NT2/D1 (cell line): ENCODE measurements at regions not wholly inside any gene's neighbourhood (a gene's known extent, or its start where the extent isn't known, plus 50 kb on each side); places are given as distances from the start of the nearest gene placed in this dataset.

Source experiments
- DNase-seq: peaks from one replicate; pipeline ENCODE4 v3.0.0-alpha.2; 2011; ENCODE audit warnings: low read depth, low spot score
- H3K27me3 ChIP-seq: 2 replicates; pipeline ENCODE4 v1.6.0; 2011; ENCODE audit warnings: mild to moderate bottlenecking; ENCODE audit not compliant: insufficient read length, insufficient read depth
- H3K36me3 ChIP-seq: 2 replicates; pipeline ENCODE4 v1.6.1; 2011; ENCODE audit warnings: mild to moderate bottlenecking, low read length, mixed read lengths; ENCODE audit not compliant: insufficient read depth, insufficient read length
- H3K4me1 ChIP-seq: 2 replicates; pipeline ENCODE4 v1.5.1; 2011; ENCODE audit not compliant: insufficient read depth, insufficient read length
- H3K4me3 ChIP-seq: 2 replicates; pipeline ENCODE4 v1.5.1; 2011; ENCODE audit warnings: low read depth; ENCODE audit not compliant: insufficient read length
- H3K9ac ChIP-seq: 2 replicates; pipeline ENCODE4 v1.6.0; 2011; ENCODE audit warnings: low read depth; ENCODE audit not compliant: insufficient read length
- H3K9me3 ChIP-seq: 2 replicates; pipeline ENCODE4 v1.5.1; 2011; ENCODE audit warnings: mild to moderate bottlenecking, low read length; ENCODE audit not compliant: insufficient read depth
- SUZ12 ChIP-seq: IDR thresholded peaks from 2 replicates; pipeline ENCODE4 v1.6.1; 2011; ENCODE audit not compliant: insufficient read length, insufficient read depth; ENCODE audit errors: extremely low read depth
- YY1 ChIP-seq: IDR thresholded peaks from 2 replicates; pipeline ENCODE4 v1.6.1; 2011; ENCODE audit not compliant: insufficient read length, insufficient read depth
- ZNF274 ChIP-seq: IDR thresholded peaks from 2 replicates; pipeline ENCODE4 v1.6.1; 2011; ENCODE audit warnings: mild to moderate bottlenecking, low read depth, low read length

GRCh38 chr1:58345215-58346035 lies 201.1 kb downstream of the OMA1 start:
- no peak for TF ChIP-seq SUZ12
- no peak for TF ChIP-seq ZNF274
- TF ChIP-seq YY1, result no peak
- Histone ChIP-seq H3K9ac (no peak overlapping the region), H3K4me1 (peaks cover 4% of the 10 kb centered on the region), H3K27me3 (no peaks in the 10 kb centered on the region), H3K9me3 (no peaks in the 10 kb centered on the region), H3K36me3 (no peaks in the 10 kb centered on the region), H3K4me3 (no peak overlapping the region)
- peak; percentile 77 for DNase-seq

DNA sequence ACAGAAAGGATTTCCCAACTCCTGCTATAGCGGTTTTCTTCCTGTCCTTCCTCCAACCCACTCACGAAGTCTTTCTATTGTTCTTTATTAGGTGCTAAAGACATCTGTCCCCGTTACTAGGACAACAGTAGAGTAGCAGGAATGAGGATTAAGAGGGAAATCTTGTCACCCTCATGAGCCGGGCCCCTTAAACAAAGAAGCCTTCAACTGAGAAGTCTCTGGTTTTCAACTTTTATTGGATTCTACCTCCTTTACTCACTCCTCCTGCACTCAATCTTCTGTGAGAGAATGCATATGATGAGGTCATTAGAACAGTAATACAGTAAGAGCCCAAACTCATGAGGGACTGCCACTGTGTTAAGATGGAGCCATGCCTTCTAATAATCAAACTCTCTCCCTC lies 206.3 kb downstream of the OMA1 start:
- no peak overlapping the region for H3K9ac ChIP-seq
- no peaks in the 10 kb centered on the region for H3K4me1 ChIP-seq
- TF ChIP-seq YY1, result no peak
- TF ChIP-seq ZNF274, result no peak
- TF ChIP-seq SUZ12, result no peak
- H3K4me3 ChIP-seq, result no peak overlapping the region
- no peaks in the 10 kb centered on the region for H3K36me3 ChIP-seq
- no peaks in the 10 kb centered on the region for H3K9me3 ChIP-seq
- H3K27me3 ChIP-seq, result no peaks in the 10 kb centered on the region
- DNase-seq, result no peak

DNA sequence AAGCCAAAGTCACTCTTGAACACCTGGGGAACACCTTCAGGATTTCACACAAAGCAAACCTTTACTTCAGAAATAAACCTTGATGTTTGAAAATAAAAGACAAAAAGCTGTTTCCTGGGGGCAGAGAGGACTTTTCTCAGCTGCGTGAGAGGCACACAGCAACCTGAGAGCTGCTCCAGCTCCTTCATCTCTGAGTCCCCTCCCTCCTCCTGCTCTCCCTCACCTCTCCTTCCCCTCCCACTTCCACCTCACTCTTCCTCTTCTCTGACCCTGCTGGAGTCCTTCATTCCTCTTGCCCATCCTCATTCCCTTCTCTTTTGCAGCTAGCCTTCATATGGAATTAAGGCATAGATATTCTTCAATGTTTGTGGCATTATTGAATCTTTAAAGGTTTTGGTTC lies 208.4 kb downstream of the OMA1 start:
- no peaks in the 10 kb centered on the region for H3K4me1 ChIP-seq
- no peaks in the 10 kb centered on the region for H3K27me3 ChIP-seq
- no peaks in the 10 kb centered on the region for H3K9me3 ChIP-seq
- H3K4me3 ChIP-seq, result no peak overlapping the region
- DNase-seq, result no peak
- TF ChIP-seq YY1, result no peak
- TF ChIP-seq ZNF274, result no peak
- no peak for TF ChIP-seq SUZ12
- no peaks in the 10 kb centered on the region for H3K36me3 ChIP-seq
- H3K9ac ChIP-seq, result no peak overlapping the region

- TF ChIP-seq YY1, result no peak
- TF ChIP-seq ZNF274, result no peak
- no peak for TF ChIP-seq SUZ12
These were observed 213.0 kb downstream of the OMA1 start for GRCh38 chr1:58333511-58333910.

GRCh38 chr1:58331156-58331555 lies 215.4 kb downstream of the OMA1 start:
- Histone ChIP-seq H3K9me3 (no peaks in the 10 kb centered on the region), H3K4me1 (no peaks in the 10 kb centered on the region), H3K27me3 (no peaks in the 10 kb centered on the region), H3K4me3 (no peak overlapping the region), H3K36me3 (no peaks in the 10 kb centered on the region), H3K9ac (no peak overlapping the region)
- TF ChIP-seq YY1, result no peak
- no peak for TF ChIP-seq SUZ12
- TF ChIP-seq ZNF274, result no peak
- no peak for DNase-seq

More at GRCh38 chr1:58333511-58333910, 213.0 kb downstream of the OMA1 start:
- Histone ChIP-seq H3K4me3 (no peak overlapping the region), H3K27me3 (no peaks in the 10 kb centered on the region), H3K4me1 (no peaks in the 10 kb centered on the region), H3K9me3 (no peaks in the 10 kb centered on the region), H3K36me3 (no peaks in the 10 kb centered on the region), H3K9ac (no peak overlapping the region)
- no peak for DNase-seq

DNA sequence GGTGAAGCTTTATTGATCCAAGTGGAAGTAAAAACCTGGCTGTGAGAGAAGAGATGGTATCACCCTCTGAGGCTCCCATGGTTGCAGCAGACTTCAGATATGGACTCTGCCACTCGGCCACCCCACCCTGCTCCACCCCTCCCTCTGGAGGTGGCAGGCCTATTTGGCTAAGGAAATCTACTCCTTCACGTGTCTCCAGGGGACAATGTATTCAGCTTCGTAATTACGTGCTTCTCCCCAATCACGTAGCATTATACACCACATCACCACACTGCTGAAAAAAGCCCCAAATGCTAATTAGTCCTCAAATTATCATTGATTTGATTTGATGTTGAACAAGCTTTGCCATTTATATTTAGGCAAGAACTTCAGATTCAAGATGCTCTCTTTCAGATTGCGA lies 220.7 kb downstream of the OMA1 start:
- TF ChIP-seq YY1 (no peak), SUZ12 (no peak), ZNF274 (no peak)
- Histone ChIP-seq H3K4me1 (no peaks in the 10 kb centered on the region), H3K27me3 (no peaks in the 10 kb centered on the region), H3K9ac (no peak overlapping the region), H3K9me3 (peaks cover 10% of the 10 kb centered on the region), H3K36me3 (no peaks in the 10 kb centered on the region), H3K4me3 (no peak overlapping the region)
- no peak for DNase-seq

GRCh38 chr1:58324558-58324957 lies 222.0 kb downstream of the OMA1 start:
- Histone ChIP-seq H3K36me3 (no peaks in the 10 kb centered on the region), H3K9ac (no peak overlapping the region), H3K4me3 (no peak overlapping the region), H3K27me3 (no peaks in the 10 kb centered on the region), H3K9me3 (peaks cover 22% of the 10 kb centered on the region), H3K4me1 (no peaks in the 10 kb centered on the region)
- DNase-seq, result no peak
- TF ChIP-seq YY1, result no peak
- no peak for TF ChIP-seq ZNF274
- TF ChIP-seq SUZ12, result no peak

DNA sequence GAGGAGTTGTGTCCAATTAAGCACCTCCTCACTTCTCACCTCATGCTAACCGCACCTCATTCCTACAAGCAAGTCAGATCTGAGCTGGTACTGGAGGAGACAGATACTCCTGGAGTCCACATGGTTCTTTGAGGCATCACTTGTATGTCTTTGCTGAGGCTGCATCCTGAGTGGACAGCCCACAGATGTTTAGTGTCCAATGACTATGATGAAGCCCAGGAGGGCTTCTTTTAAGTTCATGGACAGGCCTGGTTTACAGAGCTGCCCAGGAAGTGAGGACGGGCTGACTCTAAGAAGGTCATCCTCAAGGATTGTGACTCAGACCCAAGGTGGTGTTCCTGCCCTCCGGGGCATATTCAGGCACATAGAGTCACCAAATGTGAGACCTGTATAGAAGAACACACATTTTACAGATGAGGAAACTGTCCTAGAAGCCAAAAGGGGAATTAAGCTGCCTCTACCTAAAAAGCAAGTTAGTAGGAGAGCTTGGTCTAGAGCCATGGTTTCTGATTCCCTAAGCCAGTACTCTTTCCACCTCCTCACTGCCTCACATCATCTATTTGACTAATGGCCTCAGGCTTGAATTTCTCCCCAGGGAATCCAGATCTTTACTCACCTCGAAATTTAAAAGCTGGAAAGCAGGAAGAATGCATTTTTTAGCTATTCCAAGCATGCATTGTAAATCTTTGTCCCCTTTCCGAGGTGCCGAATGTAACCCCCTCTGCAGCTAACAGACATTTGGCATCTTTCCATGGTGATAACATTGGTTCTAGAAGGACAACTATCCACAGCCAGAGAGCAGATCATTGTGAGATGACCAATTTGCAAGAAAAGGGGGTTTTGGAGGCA lies 228.1 kb downstream of the OMA1 start:
- DNase-seq, result peak; percentile 27
- peaks cover 2% of the 10 kb centered on the region for H3K4me1 ChIP-seq
- peaks cover 22% of the 10 kb centered on the region for H3K9me3 ChIP-seq
- no peaks in the 10 kb centered on the region for H3K36me3 ChIP-seq
- no peak overlapping the region for H3K4me3 ChIP-seq
- H3K9ac ChIP-seq, result no peak overlapping the region
- no peak for TF ChIP-seq ZNF274
- no peak for TF ChIP-seq SUZ12
- no peaks in the 10 kb centered on the region for H3K27me3 ChIP-seq
